ENCODE measurements at regions not wholly inside any gene's neighbourhood (a gene's known extent, or its start where the extent isn't known, plus 50 kb on each side); places are given as distances from the start of the nearest gene placed in this dataset.

- TF ChIP-seq CTCF (IDR thresholded peaks at IDR 0.05; ENCODE audit: low read length): no peak
- no peak for TF ChIP-seq EZH2 (IDR thresholded peaks at IDR 0.05; ENCODE audit: borderline replicate concordance, low read length)
These were observed 527.7 kb upstream of the SOX9 start for GRCh38 chr17:71593078-71593477.

Data from OCI-LY1 (cell line).